GM19463 (cell line): ENCODE measurements at regions not wholly inside any gene's neighbourhood (a gene's known extent, or its start where the extent isn't known, plus 50 kb on each side); places are given as distances from the start of the nearest gene placed in this dataset.

Experiments used
- ATAC-seq: cut with Tn5 transposase; IDR thresholded peaks from one replicate; pipeline ENCODE4 v1.9.1; 2021; ENCODE audit warnings: mild to moderate bottlenecking, moderate library complexity; ENCODE audit not compliant: unreplicated experiment

DNA sequence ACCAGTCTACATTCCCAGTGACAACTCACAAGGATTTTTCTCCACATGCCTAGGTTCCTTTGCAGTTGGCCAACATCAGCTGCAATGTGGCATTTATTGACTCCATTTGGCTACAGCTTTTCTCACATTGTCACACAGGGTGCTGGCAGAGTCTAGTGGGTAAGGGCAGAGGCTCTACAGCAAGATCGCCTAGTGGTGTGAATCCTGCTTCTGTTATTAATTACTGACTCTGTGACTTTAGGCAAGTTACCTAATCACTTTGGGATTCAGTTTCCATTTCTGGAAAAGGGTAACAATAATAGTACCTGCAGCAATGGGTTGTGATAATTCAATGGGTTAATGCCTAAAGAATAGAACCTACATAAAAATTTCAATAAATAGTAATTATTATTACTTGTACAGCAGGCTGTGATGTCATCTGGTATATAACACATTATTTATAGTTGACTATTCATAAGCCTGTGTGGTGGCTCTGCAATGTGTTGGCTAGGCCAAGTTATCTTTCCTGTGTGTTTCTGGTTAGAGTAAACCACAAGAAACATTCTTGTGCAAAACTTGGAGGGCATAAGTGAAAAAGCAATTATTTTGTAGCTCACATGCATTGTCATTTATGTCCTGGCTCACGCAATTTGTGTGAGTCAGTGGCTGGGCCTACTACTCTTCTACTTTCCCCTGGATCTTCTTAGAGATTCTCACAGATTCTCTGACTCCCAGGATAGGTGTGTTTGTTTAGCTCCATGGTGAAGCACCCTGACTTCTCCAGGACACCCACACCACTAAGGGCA, 59.5 kb downstream of the PTGS2 start:
- no peak for ATAC-seq

DNA sequence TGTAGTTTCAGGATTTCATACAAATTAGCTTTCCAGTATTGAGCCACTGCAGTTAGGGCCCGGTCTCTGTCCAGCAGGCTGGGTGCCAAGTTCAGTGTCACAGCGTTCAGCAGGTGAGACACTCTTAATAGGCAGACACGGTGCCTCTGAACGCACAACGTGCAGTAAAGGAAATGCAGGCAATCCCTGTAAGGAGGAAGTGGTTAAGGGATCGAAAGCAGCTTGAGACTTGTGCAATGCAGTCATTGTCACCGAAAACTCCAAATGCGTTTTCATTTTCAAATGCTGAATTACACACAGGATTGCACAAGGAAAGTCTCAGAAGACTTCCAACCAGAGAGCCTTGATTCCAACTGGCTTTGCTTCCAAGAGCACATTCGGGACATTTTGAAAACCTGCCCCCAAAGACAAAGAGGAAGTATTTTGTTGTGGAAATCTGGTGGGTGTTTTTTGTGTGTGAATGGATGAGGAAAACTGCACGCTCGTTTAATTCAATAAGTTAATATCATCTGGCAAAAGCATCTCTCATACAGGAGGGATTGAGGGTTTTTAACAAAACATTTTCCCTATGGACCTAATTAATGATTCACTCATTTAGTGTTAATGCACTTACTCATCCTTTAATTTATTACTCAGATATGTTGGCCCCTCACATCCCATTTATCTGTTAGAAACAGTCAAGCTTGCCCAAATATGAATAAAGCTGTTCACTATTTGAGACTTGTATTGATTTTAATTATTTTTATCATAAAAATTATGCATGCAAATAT, 61.6 kb downstream of the PTGS2 start:
- ATAC-seq, result peak; percentile 100

DNA sequence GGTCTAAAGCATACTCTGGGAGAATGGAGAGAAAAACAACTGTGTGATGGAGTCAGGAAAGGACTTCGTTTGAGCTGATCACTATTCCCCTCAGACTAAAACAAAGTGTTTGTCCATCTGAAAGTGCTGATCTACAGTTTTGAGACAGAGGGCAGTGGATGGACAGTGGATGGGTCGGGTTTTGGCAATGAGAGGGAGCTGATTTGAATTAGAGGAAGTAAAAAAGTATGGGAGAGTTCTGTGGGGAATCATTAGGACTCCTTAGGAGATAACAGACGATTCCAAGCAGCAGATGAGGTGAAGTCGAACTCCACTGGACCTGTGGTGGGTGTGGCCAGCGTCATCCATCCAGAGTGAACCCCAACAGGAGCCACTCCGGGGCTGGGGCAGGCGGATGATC, 62.3 kb downstream of the PTGS2 start:
- ATAC-seq, result no peak

DNA sequence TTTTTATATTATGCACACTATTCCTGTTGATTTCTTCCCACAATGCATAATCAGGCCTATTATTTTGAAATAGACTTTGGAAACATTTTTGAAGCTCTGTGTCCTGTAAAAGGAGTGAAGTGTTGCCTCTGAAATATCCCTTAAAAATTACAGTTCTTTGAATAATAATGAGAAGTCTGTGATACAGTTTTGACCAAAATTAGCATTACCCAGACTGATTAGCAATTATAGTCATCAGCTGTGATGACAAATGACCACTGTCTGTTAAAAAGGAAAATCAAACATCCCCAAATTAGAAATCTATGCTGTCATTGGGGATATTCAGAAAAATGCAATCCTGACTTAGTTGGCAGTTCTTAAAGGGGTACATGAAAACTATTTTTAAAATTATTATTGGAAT, 63.7 kb downstream of the PTGS2 start:
- no peak for ATAC-seq

DNA sequence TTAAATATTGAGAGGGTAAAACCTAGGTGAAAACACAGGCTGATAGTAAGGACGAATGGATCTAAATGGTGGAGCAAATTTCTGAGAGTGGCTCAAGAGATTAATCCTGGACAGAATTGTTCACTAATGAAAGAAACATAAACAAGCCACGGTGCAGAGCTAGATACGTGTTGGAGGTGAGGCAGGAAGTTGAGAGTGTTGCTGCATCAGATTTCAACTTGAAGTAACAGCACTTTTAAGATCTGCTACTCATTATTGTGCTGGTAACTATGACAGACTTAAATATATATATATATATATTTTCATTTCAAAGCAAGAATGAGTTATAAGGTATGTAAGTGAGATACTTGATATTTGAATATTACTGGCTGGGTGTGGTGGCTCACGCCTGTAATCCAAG, 64.9 kb downstream of the PTGS2 start:
- ATAC-seq, result no peak

DNA sequence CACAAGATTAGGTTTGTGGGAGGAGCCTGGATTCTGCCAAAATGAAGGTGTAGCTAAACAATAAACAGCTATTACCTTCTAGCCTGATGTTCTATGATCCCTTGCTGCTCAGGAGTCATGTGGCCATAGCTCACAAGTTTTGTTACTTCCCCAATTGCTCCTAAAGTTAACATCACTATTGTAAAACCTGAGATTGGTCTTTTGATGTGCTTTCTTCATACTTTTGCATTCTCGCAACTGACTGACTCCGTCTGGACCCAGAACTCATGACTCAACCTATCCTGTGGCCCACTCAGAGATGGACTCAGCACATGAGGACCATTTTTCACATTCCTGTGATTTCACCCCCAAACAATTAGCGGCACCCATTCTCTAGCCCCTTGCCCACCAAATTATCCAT, 69.1 kb downstream of the PTGS2 start:
- ATAC-seq, result no peak

DNA sequence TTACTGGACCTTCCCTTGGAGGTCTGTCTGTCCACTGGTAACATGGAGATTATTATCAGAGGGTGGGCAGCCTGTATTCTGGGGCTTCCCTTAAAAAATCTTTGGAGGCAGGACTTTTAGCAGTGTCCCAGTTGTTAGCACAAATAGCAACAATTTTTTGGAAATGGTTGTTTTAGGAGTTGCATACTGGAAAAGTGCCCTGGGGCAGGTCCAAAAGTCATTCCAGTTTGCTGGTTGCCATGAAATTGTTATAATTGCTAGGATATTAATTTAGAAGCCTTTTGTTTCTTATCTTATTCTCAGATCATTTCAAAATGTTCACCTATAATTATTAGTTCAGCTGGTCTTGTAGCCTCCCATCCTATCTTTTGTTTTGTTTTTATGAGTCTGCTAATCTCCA, 71.0 kb downstream of the PTGS2 start:
- no peak for ATAC-seq

DNA sequence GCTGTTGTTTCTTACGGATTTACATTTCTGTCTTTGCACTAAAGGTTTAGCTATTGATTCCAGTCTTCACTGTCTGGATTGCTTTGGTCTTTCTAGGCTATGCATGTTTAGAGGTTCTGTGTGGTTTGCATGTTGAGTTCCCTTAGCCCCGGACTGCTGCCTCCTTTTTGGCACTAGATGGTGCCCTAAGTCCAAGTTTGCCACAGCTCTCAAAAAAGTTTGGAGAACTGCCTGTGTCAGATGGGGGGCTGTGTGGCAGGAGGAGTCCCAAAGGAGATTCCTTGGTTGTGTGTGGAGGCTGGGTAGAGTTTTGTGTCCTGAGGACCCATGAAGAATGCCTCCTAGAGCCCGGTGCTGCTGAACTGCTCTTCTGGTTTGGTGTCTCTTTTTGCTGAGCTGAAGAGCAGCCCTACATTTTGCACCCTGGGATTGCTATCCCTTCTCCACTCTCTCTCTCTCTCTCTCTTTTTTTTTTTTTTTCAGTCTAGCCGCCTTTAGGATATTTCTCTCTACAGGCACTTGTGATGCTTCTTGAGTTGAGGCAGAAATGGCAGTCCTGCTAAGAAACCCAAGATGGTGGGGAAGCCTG, 74.4 kb downstream of the PTGS2 start:
- ATAC-seq, result peak; percentile 86

DNA sequence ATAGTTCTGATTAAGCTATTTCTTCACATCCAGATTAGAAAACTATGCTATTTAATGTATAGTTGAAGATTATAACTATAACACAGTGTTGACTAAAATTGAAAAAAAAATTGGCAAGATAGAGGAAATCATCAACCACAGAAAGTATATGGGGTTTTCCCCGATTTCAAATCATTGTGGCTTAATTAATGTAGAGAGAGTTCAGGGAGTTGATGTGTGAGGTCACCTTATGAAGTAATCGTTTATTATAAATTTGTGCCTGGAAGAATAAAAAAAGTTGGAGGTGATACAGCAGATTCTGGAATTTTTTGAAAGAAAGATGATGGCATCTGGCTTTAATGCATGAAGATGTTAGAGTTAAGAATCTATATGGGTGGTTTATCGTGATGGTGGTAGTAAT, 84.3 kb downstream of the PTGS2 start:
- ATAC-seq, result peak; percentile 85

DNA sequence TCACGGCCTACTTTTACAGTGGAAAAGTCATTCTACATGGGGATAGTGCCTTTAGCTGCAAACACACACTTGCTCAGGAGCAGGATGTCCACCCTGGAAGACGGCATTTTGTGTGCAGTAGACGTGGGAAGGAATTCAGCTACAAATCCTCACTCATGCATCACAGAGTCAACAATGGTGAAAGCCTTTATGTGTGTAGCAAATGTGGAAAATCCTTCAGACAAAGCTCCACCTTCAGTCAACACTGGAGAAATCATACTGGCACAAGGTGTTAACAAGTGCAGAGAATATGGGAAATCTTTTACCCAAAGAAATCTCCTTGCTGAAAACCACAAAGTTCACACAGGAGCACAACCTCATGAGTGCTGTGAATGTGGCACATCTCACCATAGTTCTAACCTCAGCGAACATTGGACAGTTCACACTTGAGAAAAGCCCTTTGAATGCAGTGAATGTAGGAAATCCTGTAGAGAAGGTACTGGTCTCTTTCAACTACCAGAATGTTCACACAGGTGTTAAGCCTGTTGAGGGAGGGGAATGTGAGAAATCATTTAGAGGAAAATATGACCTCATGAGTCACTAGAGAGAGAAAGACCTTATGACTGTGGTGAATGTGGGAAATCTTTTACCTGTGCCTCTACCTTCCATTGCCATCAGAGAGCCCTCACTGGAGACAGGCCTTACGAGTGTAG, 101.8 kb downstream of the PTGS2 start:
- peak; percentile 51 for ATAC-seq

DNA sequence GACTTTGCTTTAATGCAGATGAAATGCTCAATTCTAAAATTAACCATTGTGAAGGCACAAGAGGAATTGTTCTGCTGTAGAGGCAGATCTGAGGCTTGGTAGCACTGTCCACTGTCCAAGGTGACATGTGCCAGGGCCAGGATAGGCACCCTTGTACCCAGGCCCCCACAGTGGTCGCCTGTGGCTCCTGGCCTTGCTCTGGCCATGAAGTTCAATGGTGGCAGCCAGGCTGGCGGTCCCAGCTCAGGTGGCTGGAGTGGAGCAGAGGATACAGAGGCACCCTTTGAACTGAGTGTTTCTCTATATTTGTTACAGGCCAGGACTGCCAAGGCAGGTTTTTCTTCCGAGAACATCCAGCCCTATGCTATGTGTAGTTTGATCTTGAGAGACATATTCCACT, 102.6 kb downstream of the PTGS2 start:
- ATAC-seq, result no peak

DNA sequence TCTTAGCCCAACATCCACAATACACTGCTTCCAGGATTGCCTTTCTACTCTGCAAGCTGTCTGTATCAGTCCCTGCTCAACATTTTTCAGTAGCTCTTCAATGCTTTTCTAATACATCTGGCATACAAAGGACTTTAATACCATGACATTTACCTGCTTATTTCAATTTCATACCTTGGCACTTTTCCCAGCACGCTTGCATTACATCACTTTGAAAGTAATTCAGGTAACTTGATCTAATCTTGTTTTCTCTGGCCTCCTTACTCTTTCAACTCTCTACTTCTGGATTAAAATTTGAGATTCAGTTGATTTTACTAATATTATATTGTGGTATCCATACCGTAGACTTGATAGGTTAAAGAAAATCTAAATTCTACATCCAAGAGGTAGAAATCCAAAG, 103.0 kb downstream of the PTGS2 start:
- ATAC-seq, result no peak

DNA sequence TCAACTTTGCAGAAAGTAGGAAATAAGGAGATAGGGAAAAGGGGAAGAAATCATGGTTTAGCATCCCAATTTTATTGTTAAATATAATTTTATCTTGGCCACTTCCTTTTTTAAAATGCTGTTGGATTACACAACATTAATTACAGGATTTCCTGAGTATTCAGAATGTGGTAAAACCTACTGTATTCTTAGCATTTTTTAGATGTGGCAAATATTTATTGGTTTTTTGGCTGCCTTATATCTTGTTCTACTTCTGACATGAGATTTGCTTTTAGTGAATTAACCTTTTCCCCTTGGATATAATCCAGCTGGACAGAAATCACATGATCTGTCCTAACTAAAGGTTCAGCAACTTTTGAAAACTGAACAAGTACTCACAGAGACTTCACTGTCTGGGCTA, 104.9 kb downstream of the PTGS2 start:
- no peak for ATAC-seq

DNA sequence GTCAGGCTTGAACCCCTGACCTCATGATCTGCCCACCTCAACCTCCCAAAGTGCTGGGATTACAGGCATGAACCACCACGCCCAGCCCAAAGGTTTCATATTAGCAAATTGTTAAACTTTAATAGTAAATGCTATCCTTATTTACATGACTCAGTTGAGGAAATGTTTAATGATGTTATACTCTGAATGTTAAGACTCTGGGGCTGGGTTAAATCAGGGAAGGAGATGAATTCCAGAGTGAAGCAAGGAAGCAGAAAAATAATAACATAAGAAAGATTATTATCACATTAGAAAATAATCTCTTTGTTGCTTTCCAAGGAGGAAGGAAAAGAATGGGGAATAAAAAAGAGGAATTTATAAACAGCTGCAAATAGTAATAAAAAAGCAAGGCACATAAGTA, 105.3 kb downstream of the PTGS2 start:
- no peak for ATAC-seq

DNA sequence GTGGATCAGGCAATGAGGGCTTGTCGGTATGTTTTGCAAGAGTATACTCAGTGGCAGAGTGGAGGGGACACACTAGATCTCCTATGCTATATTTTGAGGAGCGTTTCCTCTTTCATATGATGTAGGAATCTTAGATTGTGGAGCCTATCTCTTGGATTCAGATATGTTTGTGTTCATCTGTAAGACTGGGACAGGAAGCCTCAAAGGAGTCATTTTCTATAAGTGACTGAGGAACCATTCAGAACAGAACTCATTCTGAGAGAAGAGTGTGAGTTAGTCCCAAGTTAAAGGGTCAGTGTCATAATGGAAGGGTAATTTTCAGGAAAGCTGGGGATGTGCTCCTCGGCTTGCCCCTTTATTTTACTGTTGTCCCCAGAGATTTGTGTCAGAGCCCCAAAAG, 107.7 kb downstream of the PTGS2 start:
- no peak for ATAC-seq

DNA sequence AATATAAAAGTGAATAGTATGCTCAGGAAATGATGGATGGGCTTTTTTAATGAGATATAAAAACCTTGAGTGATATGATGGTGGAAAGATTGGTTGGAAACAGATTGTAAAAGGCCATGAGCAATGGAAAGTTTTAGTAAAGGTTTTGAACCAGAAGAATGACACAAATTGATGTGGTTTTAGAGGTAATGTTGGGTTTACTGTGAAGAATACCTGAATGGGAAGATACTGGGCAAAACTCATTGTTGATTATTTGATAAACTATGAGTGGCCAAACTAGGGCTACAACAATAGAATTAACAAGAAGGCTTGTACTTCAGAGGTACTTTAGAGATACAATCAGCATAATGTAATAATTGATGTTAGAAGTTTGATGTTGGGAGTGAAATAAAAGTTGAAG, 108.5 kb downstream of the PTGS2 start:
- ATAC-seq, result no peak

DNA sequence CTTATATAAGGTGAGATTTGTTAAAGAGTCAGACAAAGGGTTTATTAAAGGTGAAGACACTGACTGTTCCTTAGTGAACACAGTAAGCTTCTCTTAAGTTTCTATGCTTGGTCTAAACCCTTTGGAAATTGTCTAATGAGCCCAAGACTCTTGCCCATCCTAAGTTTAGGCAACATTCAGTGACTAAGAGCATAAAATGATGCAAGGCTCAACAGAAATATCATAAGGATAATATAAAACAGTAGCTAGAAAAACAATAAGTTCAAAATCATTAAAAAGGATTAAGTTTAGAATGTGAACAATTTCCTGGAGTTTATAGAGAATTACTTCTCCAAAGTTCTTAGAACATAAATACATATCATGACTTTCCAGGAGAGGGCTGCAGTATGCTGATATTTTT, 108.9 kb upstream of the PDC start:
- ATAC-seq, result no peak

DNA sequence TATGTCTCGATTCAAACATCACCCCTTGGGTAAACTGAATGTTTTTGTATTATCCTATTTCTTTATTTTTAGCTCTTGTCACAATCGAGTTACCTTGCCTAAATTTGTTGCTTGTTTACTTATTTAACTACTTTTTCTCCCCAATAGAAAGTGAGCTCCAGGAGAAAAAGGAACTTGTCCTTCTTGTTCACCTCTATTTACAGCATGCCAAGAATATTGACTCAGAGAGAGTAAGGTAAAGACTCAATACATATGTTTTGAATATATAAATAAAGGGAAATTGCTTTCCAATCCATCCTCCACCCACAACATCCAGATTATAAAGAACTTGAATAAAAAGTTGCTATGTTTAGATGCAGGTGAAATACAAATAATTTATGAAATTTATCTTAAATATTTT, 107.3 kb upstream of the PDC start:
- no peak for ATAC-seq

DNA sequence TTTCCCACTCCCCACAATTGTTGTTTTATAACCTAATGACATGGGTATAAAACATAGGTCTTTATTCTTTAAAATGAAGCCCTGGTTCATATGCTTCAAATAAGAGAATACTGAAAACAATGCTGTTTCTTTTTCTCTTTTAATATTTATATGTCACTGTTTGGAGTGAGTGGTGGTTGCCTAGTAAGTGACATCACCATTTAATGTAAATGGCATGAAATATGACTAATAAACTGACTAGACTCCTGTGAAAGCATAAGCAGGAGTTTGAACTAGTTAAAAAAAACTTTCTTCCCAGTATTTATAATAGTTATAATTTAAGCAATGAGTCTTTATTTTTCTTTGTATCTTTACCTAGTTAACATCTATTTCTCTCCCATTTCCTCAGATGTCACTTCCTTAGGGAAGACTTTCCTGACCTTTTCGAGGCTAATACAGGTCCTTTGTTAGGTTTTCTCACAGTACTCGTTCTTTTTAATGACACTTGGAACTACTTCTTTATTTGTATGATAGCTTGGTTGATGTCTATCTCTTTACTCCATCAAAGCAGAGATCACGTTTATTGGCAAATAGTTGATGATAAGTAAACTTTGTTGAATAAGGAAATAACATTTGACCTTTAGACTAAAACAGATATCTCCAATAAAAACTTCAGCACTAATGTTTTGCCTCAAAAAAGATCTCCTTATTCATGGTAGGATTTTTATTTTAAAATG, 105.4 kb upstream of the PDC start:
- no peak for ATAC-seq

DNA sequence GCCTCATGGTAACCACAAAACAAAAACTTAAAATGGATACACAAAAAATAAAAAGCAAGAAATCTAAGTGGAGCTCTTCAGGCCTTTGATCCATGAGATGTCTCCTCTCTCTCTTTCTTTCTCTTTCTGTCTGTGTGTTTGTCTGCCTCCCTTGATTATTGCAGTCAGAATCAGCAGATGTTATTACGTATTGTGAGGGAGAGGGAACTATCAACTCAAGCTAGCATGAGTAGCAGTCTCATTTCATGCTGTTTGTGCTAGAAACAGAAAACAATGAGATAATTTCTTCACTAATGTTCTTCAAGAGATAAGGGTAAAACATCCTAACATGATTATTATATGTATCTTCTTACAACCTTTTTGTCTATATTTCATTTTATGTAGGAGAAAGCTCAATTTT, 103.7 kb upstream of the PDC start:
- ATAC-seq, result no peak

DNA sequence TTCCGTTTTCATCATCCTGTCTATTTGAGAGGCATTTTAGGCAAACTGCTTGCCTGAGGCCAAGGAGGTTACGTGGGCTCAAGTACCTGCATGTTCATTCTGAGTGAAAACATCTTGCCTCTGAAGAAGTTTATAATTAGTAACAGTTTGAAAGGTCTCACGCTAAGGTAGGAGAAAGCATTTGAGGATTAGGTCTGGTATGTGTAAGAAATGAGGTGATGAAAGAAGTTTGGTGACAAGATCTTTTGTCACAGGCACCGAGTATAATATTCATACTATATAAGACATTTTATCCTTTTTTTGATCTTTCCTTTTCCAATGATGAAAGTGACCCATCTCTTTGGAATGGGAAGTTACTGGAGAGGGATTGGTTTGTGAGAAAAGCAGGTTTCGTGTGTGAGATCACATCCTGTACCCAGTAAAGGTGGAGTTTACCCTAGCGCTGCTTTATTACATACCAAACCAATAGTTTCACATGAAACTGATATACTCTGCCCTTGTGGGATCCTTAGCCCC, 98.7 kb upstream of the PDC start:
- no peak for ATAC-seq
